Activated T-cell treated with anti-CD3 and anti-CD28 coated beads, Interleukin-2, amount 50 U/mL, for 4 hours (primary cell): ENCODE measurements at regions not wholly inside any gene's neighbourhood (a gene's known extent, or its start where the extent isn't known, plus 50 kb on each side); places are given as distances from the start of the nearest gene placed in this dataset.
"Not testable (repeated sequence)": the region's sequence is repeated elsewhere in the genome, so short reads cannot be mapped to it uniquely, and the experiment has no call there.

ENCODE experiments used
- ATAC-seq, 2 donors: fragments of 200-7000 bp; cut with Tn5 transposase; one replicate each; pipeline ENCODE4 v1.10.0; 2021
- DNase-seq: peaks from one replicate; pipeline ENCODE4 v3.0.0-alpha.2; 2020
- H3K27me3 Mint-ChIP-seq: one replicate; pipeline ENCODE4 v1.8.0; 2021; ENCODE audit warnings: low read depth, mixed read lengths
- H3K36me3 Mint-ChIP-seq: one replicate; pipeline ENCODE4 v1.8.0; 2022; ENCODE audit warnings: mixed read lengths; ENCODE audit not compliant: insufficient read depth
- H3K4me1 Mint-ChIP-seq: one replicate; pipeline ENCODE4 v1.8.0; 2021; ENCODE audit warnings: low read depth, mixed read lengths
- H3K4me3 Mint-ChIP-seq: one replicate; pipeline ENCODE4 v1.8.0; 2021; ENCODE audit warnings: mild to moderate bottlenecking, moderate library complexity, mixed read lengths
- H3K9me3 Mint-ChIP-seq: one replicate; pipeline ENCODE4 v1.8.0; 2021; ENCODE audit warnings: mixed read lengths

- no peaks in the 10 kb centered on the region for H3K36me3 Mint-ChIP-seq
- DNase-seq = no peak
- no peaks in the 10 kb centered on the region for H3K4me1 Mint-ChIP-seq
- H3K27me3 Mint-ChIP-seq = no peaks in the 10 kb centered on the region
- no peak overlapping the region for H3K4me3 Mint-ChIP-seq
- ATAC-seq = no peak
- H3K9me3 Mint-ChIP-seq = peaks cover 16% of the 10 kb centered on the region
Measured at GRCh38 chr5:19233573-19233972, 754.4 kb downstream of the CDH18 start.

GRCh38 chr5:19235101-19235584 lies 752.9 kb downstream of the CDH18 start:
- ATAC-seq (no peak), DNase-seq (no peak)
- Mint-ChIP-seq H3K4me3 (no peak overlapping the region), H3K4me1 (no peaks in the 10 kb centered on the region), H3K9me3 (peaks cover 18% of the 10 kb centered on the region), H3K27me3 (no peaks in the 10 kb centered on the region), H3K36me3 (no peaks in the 10 kb centered on the region)

- no peaks in the 10 kb centered on the region for H3K4me1 Mint-ChIP-seq
- H3K4me3 Mint-ChIP-seq = no peak overlapping the region
- ATAC-seq (no peak), DNase-seq (no peak)
- H3K27me3 Mint-ChIP-seq = no peaks in the 10 kb centered on the region
- H3K9me3 Mint-ChIP-seq = peaks cover 9% of the 10 kb centered on the region
- H3K36me3 Mint-ChIP-seq = no peaks in the 10 kb centered on the region
Measured at GRCh38 chr5:19240170-19240569, 747.8 kb downstream of the CDH18 start.

GRCh38 chr5:19241690-19242089 lies 746.3 kb downstream of the CDH18 start:
- Mint-ChIP-seq H3K9me3 (peaks cover 12% of the 10 kb centered on the region), H3K27me3 (no peaks in the 10 kb centered on the region), H3K4me3 (no peak overlapping the region), H3K4me1 (no peaks in the 10 kb centered on the region), H3K36me3 (no peaks in the 10 kb centered on the region)
- ATAC-seq (no peak), DNase-seq (no peak)

GRCh38 chr5:19246191-19246590 lies 741.8 kb downstream of the CDH18 start:
- H3K4me3 Mint-ChIP-seq, DNase-seq, H3K27me3 Mint-ChIP-seq, H3K4me1 Mint-ChIP-seq, H3K9me3 Mint-ChIP-seq, ATAC-seq, H3K36me3 Mint-ChIP-seq: not testable (repeated sequence)

- Mint-ChIP-seq H3K4me1 (no peaks in the 10 kb centered on the region), H3K4me3 (no peak overlapping the region), H3K27me3 (no peaks in the 10 kb centered on the region), H3K9me3 (peaks cover 6% of the 10 kb centered on the region), H3K36me3 (no peaks in the 10 kb centered on the region)
- DNase-seq = no peak
- ATAC-seq = no peak
Measured at GRCh38 chr5:19247302-19247701, 740.7 kb downstream of the CDH18 start.

GRCh38 chr5:19256036-19256435 lies 732.0 kb downstream of the CDH18 start:
- H3K4me1 Mint-ChIP-seq = no peaks in the 10 kb centered on the region
- H3K4me3 Mint-ChIP-seq = no peak overlapping the region
- no peaks in the 10 kb centered on the region for H3K27me3 Mint-ChIP-seq
- DNase-seq (no peak), ATAC-seq (no peak)
- H3K36me3 Mint-ChIP-seq = no peaks in the 10 kb centered on the region
- no peaks in the 10 kb centered on the region for H3K9me3 Mint-ChIP-seq

- ATAC-seq = no peak
- Mint-ChIP-seq H3K36me3 (no peaks in the 10 kb centered on the region), H3K4me1 (no peaks in the 10 kb centered on the region), H3K27me3 (no peaks in the 10 kb centered on the region), H3K9me3 (peaks cover 5% of the 10 kb centered on the region), H3K4me3 (no peak overlapping the region)
- DNase-seq = no peak
Measured at GRCh38 chr5:19258686-19259085, 729.3 kb downstream of the CDH18 start.

GRCh38 chr5:19261879-19262278 lies 726.1 kb downstream of the CDH18 start:
- DNase-seq = no peak
- Mint-ChIP-seq H3K4me3 (no peak overlapping the region), H3K36me3 (no peaks in the 10 kb centered on the region), H3K4me1 (no peaks in the 10 kb centered on the region), H3K9me3 (peaks cover 5% of the 10 kb centered on the region), H3K27me3 (no peaks in the 10 kb centered on the region)
- ATAC-seq = no peak

GRCh38 chr5:19264821-19265220 lies 723.2 kb downstream of the CDH18 start:
- Mint-ChIP-seq H3K36me3 (no peaks in the 10 kb centered on the region), H3K4me1 (no peaks in the 10 kb centered on the region), H3K4me3 (no peak overlapping the region), H3K27me3 (no peaks in the 10 kb centered on the region), H3K9me3 (peaks cover 18% of the 10 kb centered on the region)
- no peak for ATAC-seq
- no peak for DNase-seq

- DNase-seq (no peak), ATAC-seq (no peak)
- Mint-ChIP-seq H3K36me3 (no peaks in the 10 kb centered on the region), H3K4me1 (no peaks in the 10 kb centered on the region), H3K27me3 (no peaks in the 10 kb centered on the region), H3K4me3 (no peak overlapping the region), H3K9me3 (peaks cover 18% of the 10 kb centered on the region)
Measured at GRCh38 chr5:19266791-19267190, 721.2 kb downstream of the CDH18 start.

GRCh38 chr5:19270153-19270552 lies 717.8 kb downstream of the CDH18 start:
- no peak for DNase-seq
- ATAC-seq = no peak
- H3K4me3 Mint-ChIP-seq = no peak overlapping the region
- H3K27me3 Mint-ChIP-seq = no peaks in the 10 kb centered on the region
- H3K36me3 Mint-ChIP-seq = no peaks in the 10 kb centered on the region
- H3K4me1 Mint-ChIP-seq = no peaks in the 10 kb centered on the region
- H3K9me3 Mint-ChIP-seq = peaks cover 12% of the 10 kb centered on the region

GRCh38 chr5:19274578-19274977 lies 713.4 kb downstream of the CDH18 start:
- DNase-seq (no peak), ATAC-seq (no peak)
- Mint-ChIP-seq H3K9me3 (peaks cover 4% of the 10 kb centered on the region), H3K36me3 (no peaks in the 10 kb centered on the region), H3K4me1 (no peaks in the 10 kb centered on the region), H3K27me3 (no peaks in the 10 kb centered on the region), H3K4me3 (no peak overlapping the region)

GRCh38 chr5:19285286-19285685 lies 702.7 kb downstream of the CDH18 start:
- no peak for DNase-seq
- Mint-ChIP-seq H3K4me1 (no peaks in the 10 kb centered on the region), H3K9me3 (peaks cover 16% of the 10 kb centered on the region), H3K27me3 (no peaks in the 10 kb centered on the region), H3K4me3 (no peak overlapping the region), H3K36me3 (no peaks in the 10 kb centered on the region)
- no peak for ATAC-seq

- H3K27me3 Mint-ChIP-seq, H3K4me1 Mint-ChIP-seq, H3K36me3 Mint-ChIP-seq, DNase-seq, H3K4me3 Mint-ChIP-seq, ATAC-seq: not testable (repeated sequence)
- H3K9me3 Mint-ChIP-seq = peaks cover 15% of the 10 kb centered on the region
Measured at GRCh38 chr5:19287548-19288277, 700.3 kb downstream of the CDH18 start.
